H1 (cell line): ENCODE measurements at regions not wholly inside any gene's neighbourhood (a gene's known extent, or its start where the extent isn't known, plus 50 kb on each side); places are given as distances from the start of the nearest gene placed in this dataset.

ENCODE experiments used
- CTCF ChIA-PET: fragments of 300-600 bp; sonication (Branson Sonifier 250); formaldehyde crosslinking; loops from one replicate; lab custom pipeline; 2021; ENCODE audit not compliant: partially characterized antibody; lab: Charles Lee
- POLR2A ChIA-PET: fragments of 300-600 bp; sonication (Branson Sonifier 250); formaldehyde crosslinking; loops from one replicate; lab custom pipeline; 2021; ENCODE audit warnings: inconsistent platforms; ENCODE audit not compliant: partially characterized antibody; lab: Charles Lee
- DNase-seq, 2 experiments: peaks; one replicate each; pipeline versions ENCODE4 v3.0.0 to v3.0.0-alpha.2; 2010 to 2022; ENCODE audit warnings: low spot score in 2 of 2, low read depth in 1 of 2, mixed read lengths in 1 of 2
- FAIRE-seq: peaks from 2 replicates; lab custom pipeline; 2011; peaks lifted over from hg19 to GRCh38; lab: Jason Lieb, UNC
- H2AFZ ChIP-seq: 2 replicates; pipeline ENCODE4 v1.8.1; 2012; ENCODE audit warnings: low read length, inconsistent platforms
- H2AK5ac ChIP-seq: 2 replicates; pipeline ENCODE4 v1.6.1; 2013; ENCODE audit warnings: low read depth, low read length
- H2BK120ac ChIP-seq: replicated peaks from 2 replicates; pipeline ENCODE3; 2013; ENCODE audit warnings: low read depth, low read length, inconsistent platforms
- H2BK12ac ChIP-seq: 2 replicates; pipeline ENCODE4 v1.6.1; 2013; ENCODE audit warnings: low read depth, low read length
- H2BK15ac ChIP-seq: 2 replicates; pipeline ENCODE4 v1.6.1; 2013; ENCODE audit warnings: low read length
- H2BK20ac ChIP-seq: 2 replicates; pipeline ENCODE4 v1.6.1; 2013; ENCODE audit warnings: low read length
- H2BK5ac ChIP-seq: 2 replicates; pipeline ENCODE4 v1.6.1; 2013; ENCODE audit warnings: low read depth, low read length
- H3K14ac ChIP-seq: 2 replicates; pipeline ENCODE4 v1.6.1; 2013; ENCODE audit warnings: inconsistent platforms; ENCODE audit not compliant: insufficient read length
- H3K18ac ChIP-seq: 2 replicates; pipeline ENCODE4 v1.6.1; 2013; ENCODE audit warnings: low read length; ENCODE audit errors: extremely low read depth
- H3K23ac ChIP-seq: 2 replicates; pipeline ENCODE4 v1.6.1; 2013; ENCODE audit warnings: inconsistent platforms; ENCODE audit not compliant: insufficient read length
- H3K23me2 ChIP-seq: 2 replicates; pipeline ENCODE4 v1.6.1; 2013; ENCODE audit warnings: low read depth, low read length
- H3K27ac ChIP-seq: 2 replicates; pipeline ENCODE4 v1.6.1; 2011; ENCODE audit warnings: low read depth, low read length, inconsistent platforms
- H3K27me3 ChIP-seq, 4 experiments: replicated peaks in 1 of 4; 1 replicate in 1 of 4; 2 replicates in 3 of 4; pipeline versions ENCODE4 v1.6.1 to v1.8.1; 2011 to 2013; ENCODE audit warnings: low read length in 3 of 4, mild to moderate bottlenecking in 3 of 4, inconsistent platforms in 2 of 4, mixed read lengths in 2 of 4, moderate library complexity in 1 of 4; ENCODE audit not compliant: control insufficient read depth in 3 of 4, insufficient read depth in 3 of 4; ENCODE audit errors: extremely low read depth in 1 of 4
- H3K36me3 ChIP-seq, 4 experiments: 2 replicates each; pipeline versions ENCODE4 v1.6.1 to v1.8.1; 2011 to 2013; ENCODE audit warnings: mild to moderate bottlenecking in 4 of 4, low read length in 3 of 4, moderate library complexity in 2 of 4, control low read depth in 1 of 4, inconsistent platforms in 1 of 4; ENCODE audit not compliant: insufficient read depth in 4 of 4, control insufficient read depth in 2 of 4
- H3K4ac ChIP-seq: replicated peaks from 2 replicates; pipeline ENCODE3; 2013; ENCODE audit warnings: low read length, low read depth, mixed read lengths, inconsistent platforms; ENCODE audit not compliant: insufficient read length
- H3K4me1 ChIP-seq, 4 experiments: replicated peaks in 1 of 4; 1 replicate in 1 of 4; 2 replicates in 3 of 4; pipeline versions ENCODE4 v1.6.1 to v1.8.1; 2011 to 2013; ENCODE audit warnings: low read length in 3 of 4, inconsistent platforms in 2 of 4, mixed read lengths in 1 of 4; ENCODE audit not compliant: insufficient read depth in 4 of 4, control insufficient read depth in 3 of 4
- H3K4me2 ChIP-seq, 2 experiments: 2 replicates each; pipeline versions ENCODE4 v1.6.1 to v1.8.1; 2011 to 2013; ENCODE audit warnings: low read depth in 2 of 2, low read length in 2 of 2, control low read depth in 1 of 2, inconsistent platforms in 1 of 2, mild to moderate bottlenecking in 1 of 2; ENCODE audit not compliant: insufficient read depth in 1 of 2
- H3K4me3 ChIP-seq, 4 experiments: fragments of 200-600, 300-600 bp in 1 of 4; sonication (generic), shearing (Covaris generic), sonication (Bioruptor Twin) in 1 of 4; 2 replicates each; pipeline versions ENCODE4 v1.5.1 to v1.8.1; 2011 to 2016; ENCODE audit warnings: low read length in 4 of 4, low read depth in 3 of 4, control low read depth in 2 of 4, inconsistent platforms in 2 of 4, mild to moderate bottlenecking in 2 of 4, mixed read lengths in 1 of 4, moderate library complexity in 1 of 4; ENCODE audit not compliant: insufficient read depth in 2 of 4; ENCODE audit errors: extremely low read depth in 1 of 4
- H3K56ac ChIP-seq: replicated peaks from 2 replicates; pipeline ENCODE3; 2013; ENCODE audit warnings: low read depth, mild to moderate bottlenecking, mixed read lengths, low read length, inconsistent platforms; ENCODE audit not compliant: insufficient read length
- H3K79me1 ChIP-seq: 2 replicates; pipeline ENCODE4 v1.6.1; 2013; ENCODE audit warnings: low read depth, low read length, control low read depth
- H3K79me2 ChIP-seq, 2 experiments: 2 replicates each; pipeline versions ENCODE4 v1.6.1 to v1.8.1; 2012 to 2013; ENCODE audit warnings: low read length in 2 of 2, mild to moderate bottlenecking in 2 of 2, inconsistent platforms in 1 of 2; ENCODE audit not compliant: insufficient read depth in 2 of 2, control insufficient read depth in 1 of 2
- H3K9ac ChIP-seq, 4 experiments: replicated peaks in 1 of 4; 1 replicate in 1 of 4; 2 replicates in 3 of 4; pipeline versions ENCODE4 v1.6.1 to v1.8.1; 2011 to 2013; ENCODE audit warnings: low read depth in 3 of 4, low read length in 3 of 4, control low read depth in 2 of 4, mild to moderate bottlenecking in 2 of 4, moderate library complexity in 2 of 4, inconsistent platforms in 1 of 4; ENCODE audit errors: extremely low read depth in 1 of 4
- H3K9me3 ChIP-seq, 2 experiments: 2 replicates each; pipeline versions ENCODE4 v1.6.1 to v1.8.1; 2012 to 2013; ENCODE audit warnings: mild to moderate bottlenecking in 2 of 2, moderate library complexity in 2 of 2, control low read depth in 1 of 2, inconsistent platforms in 1 of 2, low read depth in 1 of 2, low read length in 1 of 2, mixed read lengths in 1 of 2; ENCODE audit not compliant: insufficient read depth in 2 of 2
- H4K20me1 ChIP-seq, 2 experiments: replicated peaks in 1 of 2; 2 replicates each; pipeline versions ENCODE3 to v1.8.1; 2011 to 2013; ENCODE audit warnings: inconsistent platforms in 2 of 2, low read length in 2 of 2, mild to moderate bottlenecking in 1 of 2; ENCODE audit not compliant: insufficient read depth in 2 of 2, control insufficient read depth in 1 of 2
- H4K5ac ChIP-seq: 2 replicates; pipeline ENCODE4 v1.6.1; 2013; ENCODE audit warnings: low read length, low read depth, mixed read lengths, inconsistent platforms; ENCODE audit not compliant: insufficient read length
- H4K8ac ChIP-seq: 2 replicates; pipeline ENCODE4 v1.8.0; 2013; ENCODE audit warnings: mild to moderate bottlenecking, moderate library complexity, low read length, inconsistent platforms; ENCODE audit not compliant: insufficient read depth; ENCODE audit errors: extremely low read depth
- H4K91ac ChIP-seq: replicated peaks from 2 replicates; pipeline ENCODE3; 2013; ENCODE audit warnings: low read length, mixed read lengths, inconsistent platforms; ENCODE audit not compliant: insufficient read length
- BACH1 ChIP-seq: IDR thresholded peaks from 2 replicates; pipeline ENCODE4 v1.6.1; 2012; ENCODE audit warnings: low read length, improper control_type of control experiment
- CEBPB ChIP-seq: IDR thresholded peaks from 2 replicates; pipeline ENCODE4 v1.6.1; 2012; ENCODE audit warnings: low read depth, low read length
- HDAC6 ChIP-seq: IDR thresholded peaks from one replicate; pipeline ENCODE4 v1.7.1; 2012; ENCODE audit warnings: low read depth, mild to moderate bottlenecking, inconsistent platforms, low read length, moderate library complexity
- POLR2AphosphoS5 ChIP-seq: IDR thresholded peaks from 2 replicates; pipeline ENCODE4 v1.6.1; 2011; ENCODE audit warnings: low read depth, low read length
- POU5F1 ChIP-seq: IDR thresholded peaks from 2 replicates; pipeline ENCODE4 v1.6.1; 2011; ENCODE audit warnings: low read depth, mild to moderate bottlenecking, low read length, moderate library complexity
- RAD21 ChIP-seq, 2 experiments: IDR thresholded peaks in 1 of 2; conservative IDR thresholded peaks in 1 of 2; 2 replicates each; pipeline ENCODE4 v1.6.1; 2011; ENCODE audit warnings: low read depth in 2 of 2, low read length in 2 of 2, improper control_type of control experiment in 1 of 2, inconsistent platforms in 1 of 2, mild to moderate bottlenecking in 1 of 2, moderate library complexity in 1 of 2
- RNF2 ChIP-seq: fragments of 200-900, 300-1000 bp; sonication (generic); IDR thresholded peaks from 2 replicates; pipeline ENCODE4 v1.7.1; 2016; ENCODE audit warnings: borderline replicate concordance, low read depth, mild to moderate bottlenecking, antibody characterized with exemption, low read length; ENCODE audit not compliant: poor library complexity, severe bottlenecking; ENCODE audit errors: missing control alignments
- RXRA ChIP-seq: IDR thresholded peaks from 2 replicates; pipeline ENCODE4 v1.6.1; 2011; ENCODE audit warnings: low read depth, mild to moderate bottlenecking, low read length, moderate library complexity; ENCODE audit not compliant: insufficient read depth
- WGBS, 2 experiments: shearing (Covaris generic) in 1 of 2; methylation state at CpG; one replicate each; pipeline versions ENCODE4 v1.1.6 to v1.1.7; 2013 to 2015; ENCODE audit warnings: low lambda C conversion rate in 2 of 2, mixed read lengths in 2 of 2, inconsistent platforms in 1 of 2, low coverage in 1 of 2, missing lambda C conversion rate in 1 of 2; ENCODE audit not compliant: insufficient replicate concordance in 2 of 2, insufficient coverage in 1 of 2, insufficient read length in 1 of 2; ENCODE audit errors: extremely low coverage in 1 of 2, missing lambda C conversion rate in 1 of 2; 5-methylcytosine and 5-hydroxymethylcytosine counted together
- TF ChIP-seq, protein P1 (sequence below): IDR thresholded peaks from 2 replicates; pipeline ENCODE4 v1.6.1; 2011; ENCODE audit warnings: low read length, improper control_type of control experiment
- TF ChIP-seq, protein P2 (sequence below): IDR thresholded peaks from 2 replicates; pipeline ENCODE4 v1.6.1; 2012; ENCODE audit warnings: inconsistent platforms

DNA sequence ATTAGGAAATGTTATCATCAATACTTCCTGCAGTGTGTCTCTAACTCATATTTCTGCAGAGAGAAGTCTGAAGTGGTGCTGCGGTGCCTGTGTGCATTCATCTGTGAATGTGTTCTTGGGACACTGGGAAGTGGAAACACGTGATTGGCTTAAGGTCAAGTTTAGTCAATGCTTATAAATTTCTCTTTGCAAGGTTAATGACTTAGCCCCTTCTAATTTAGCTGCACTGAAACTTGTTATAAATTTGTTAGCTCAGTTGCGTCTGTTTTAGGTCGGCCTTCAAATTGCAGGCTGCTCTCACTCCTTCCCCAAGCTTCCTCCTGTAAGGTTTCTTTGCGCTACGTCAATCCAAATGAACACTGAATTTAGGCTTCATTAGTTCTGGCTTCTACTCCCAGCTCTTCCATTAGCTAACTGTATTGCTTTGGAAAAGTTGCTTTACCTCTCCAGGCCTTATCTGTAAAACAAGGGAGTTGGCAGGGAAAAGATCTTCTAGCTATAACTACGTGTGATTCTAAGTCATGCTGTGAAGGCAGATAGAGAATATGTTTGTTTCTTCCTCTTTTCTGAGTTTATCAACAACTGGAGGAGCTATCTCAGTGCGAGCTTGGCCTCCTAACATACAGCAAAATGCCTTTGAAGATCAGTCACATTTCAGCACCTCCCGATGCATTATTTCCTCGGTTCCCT is 341.8 kb downstream of the NFIB start:
- H3K79me2 ChIP-seq: no peaks in the 10 kb centered on the region
- H2AFZ ChIP-seq: 0 out of 2 replicates have a peak overlapping the region, but pooled peaks have one; percentile 12
- no peaks in the 10 kb centered on the region for H3K9me3 ChIP-seq
- H2BK15ac ChIP-seq: no peak overlapping the region
- 93% methylated on average over 10 of the region's 10 CpGs; no CpG with 5 or more reads in 1 of the 2 experiments for WGBS, 2 experiments
- H3K36me3 ChIP-seq: no peaks in the 10 kb centered on the region
- H3K27ac ChIP-seq: no peak overlapping the region
- no peak overlapping the region for H4K91ac ChIP-seq
- H3K18ac ChIP-seq: no peak overlapping the region
- no peak overlapping the region for H2BK5ac ChIP-seq
- no peak overlapping the region for H3K4ac ChIP-seq
- H2BK20ac ChIP-seq: no peak overlapping the region
- H3K27me3 ChIP-seq: no peaks in the 10 kb centered on the region
- no peak overlapping the region for H3K23ac ChIP-seq
- H4K5ac ChIP-seq: no peak overlapping the region
- H4K20me1 ChIP-seq: no peaks in the 10 kb centered on the region
- CTCF ChIA-PET: interaction anchor here (0.6 to 0.7 kb wide), 2 partner anchors 108 to 381 kb away, joined by 3 read pairs; no protein-coding TSS in a partner anchor
- no peak overlapping the region for H3K56ac ChIP-seq
- POLR2A ChIA-PET: interaction anchor here (0.7 kb wide), 1 partner anchor 272 kb away, joined by 3 read pairs; no protein-coding TSS in a partner anchor
- H4K8ac ChIP-seq: no peak overlapping the region
- DNase-seq (no peak), FAIRE-seq (no peak)
- no peak overlapping the region for H2BK12ac ChIP-seq
- H2AK5ac ChIP-seq: no peak overlapping the region
- H3K9ac ChIP-seq: no peak overlapping the region
- no peak overlapping the region for H3K4me2 ChIP-seq
- no peak overlapping the region for H2BK120ac ChIP-seq
- H3K4me1 ChIP-seq: no peaks in the 10 kb centered on the region
- no peak overlapping the region for H3K4me3 ChIP-seq
- H3K14ac ChIP-seq: no peak overlapping the region
- no peaks in the 10 kb centered on the region for H3K23me2 ChIP-seq
- no peaks in the 10 kb centered on the region for H3K79me1 ChIP-seq
- no peak for TF ChIP-seq POU5F1
- no peak for TF ChIP-seq RNF2
- no peak for TF ChIP-seq BACH1
- TF ChIP-seq, protein P1, sequence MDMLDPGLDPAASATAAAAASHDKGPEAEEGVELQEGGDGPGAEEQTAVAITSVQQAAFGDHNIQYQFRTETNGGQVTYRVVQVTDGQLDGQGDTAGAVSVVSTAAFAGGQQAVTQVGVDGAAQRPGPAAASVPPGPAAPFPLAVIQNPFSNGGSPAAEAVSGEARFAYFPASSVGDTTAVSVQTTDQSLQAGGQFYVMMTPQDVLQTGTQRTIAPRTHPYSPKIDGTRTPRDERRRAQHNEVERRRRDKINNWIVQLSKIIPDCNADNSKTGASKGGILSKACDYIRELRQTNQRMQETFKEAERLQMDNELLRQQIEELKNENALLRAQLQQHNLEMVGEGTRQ: no peak
- TF ChIP-seq, protein P2, sequence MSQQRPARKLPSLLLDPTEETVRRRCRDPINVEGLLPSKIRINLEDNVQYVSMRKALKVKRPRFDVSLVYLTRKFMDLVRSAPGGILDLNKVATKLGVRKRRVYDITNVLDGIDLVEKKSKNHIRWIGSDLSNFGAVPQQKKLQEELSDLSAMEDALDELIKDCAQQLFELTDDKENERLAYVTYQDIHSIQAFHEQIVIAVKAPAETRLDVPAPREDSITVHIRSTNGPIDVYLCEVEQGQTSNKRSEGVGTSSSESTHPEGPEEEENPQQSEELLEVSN: no peak
- no peak for TF ChIP-seq POLR2AphosphoS5
- no peak for TF ChIP-seq HDAC6
- TF ChIP-seq RAD21 (IDR thresholded peaks at IDR 0.05 in 1 of 2, conservative IDR thresholded peaks at IDR 0.05 in 1 of 2; ENCODE audit: low read depth in 2 of 2, low read length in 2 of 2): no peak
- no peak for TF ChIP-seq RXRA
- no peak for TF ChIP-seq CEBPB
